A549 (cell line): ENCODE measurements at regions not wholly inside any gene's neighbourhood (a gene's known extent, or its start where the extent isn't known, plus 50 kb on each side); places are given as distances from the start of the nearest gene placed in this dataset.

ENCODE experiments used
- CBX2 ChIP-seq: fragments of 200-600 bp; sonication (generic); IDR thresholded peaks from 2 replicates; pipeline ENCODE4 v1.6.1; 2016; ENCODE audit warnings: low read depth, mild to moderate bottlenecking, borderline replicate concordance
- CTCF ChIP-seq: fragments of >200 bp; sonication (Bioruptor Twin); formaldehyde crosslinking; IDR thresholded peaks from 3 replicates; pipeline ENCODE4 v1.5.1; 2016
- EP300 ChIP-seq, 2 experiments: fragments of >200 bp; sonication (Bioruptor Twin); formaldehyde crosslinking; IDR thresholded peaks; 2 replicates in 1 of 2; 3 replicates in 1 of 2; pipeline ENCODE4 v1.6.1; 2016 to 2017
- FOXS1 ChIP-seq: fragments of 250-450 bp; sonication (Bioruptor Pico); IDR thresholded peaks from 2 replicates; pipeline ENCODE4 v1.5.0; 2020; ENCODE audit warnings: mild to moderate bottlenecking, moderate library complexity
- HOXA7 ChIP-seq: fragments of 250-450 bp; sonication (Bioruptor Pico); IDR thresholded peaks from 2 replicates; pipeline ENCODE4 v1.5.0; 2020; ENCODE audit warnings: mild to moderate bottlenecking, moderate library complexity
- JUNB ChIP-seq: fragments of >200 bp; sonication (Bioruptor Twin); formaldehyde crosslinking; IDR thresholded peaks from 2 replicates; pipeline ENCODE4 v1.6.1; 2016
- KDM1A ChIP-seq: fragments of 200-600 bp; sonication (generic); IDR thresholded peaks from 2 replicates; pipeline ENCODE4 v1.6.1; 2016; ENCODE audit warnings: low read depth, mild to moderate bottlenecking
- KDM5A ChIP-seq: fragments of 200-600 bp; sonication (generic); IDR thresholded peaks from 2 replicates; pipeline ENCODE4 v1.6.1; 2016; ENCODE audit warnings: antibody characterized with exemption, mild to moderate bottlenecking
- MYC ChIP-seq: IDR thresholded peaks from 2 replicates; pipeline ENCODE4 v1.6.1; 2012; ENCODE audit warnings: mild to moderate bottlenecking, inconsistent platforms, low read length, improper control_type of control experiment, borderline replicate concordance
- POLR2A ChIP-seq: IDR thresholded peaks from 2 replicates; pipeline ENCODE4 v1.6.1; 2012; ENCODE audit warnings: mild to moderate bottlenecking, low read length
- POLR2AphosphoS2 ChIP-seq: conservative IDR thresholded peaks from 2 replicates; pipeline ENCODE4 v1.6.1; 2012; ENCODE audit warnings: low read length, improper control_type of control experiment, inconsistent platforms
- RFX5 ChIP-seq: fragments of 450-650 bp; IDR thresholded peaks from 2 replicates; pipeline ENCODE4 v1.7.1; 2014; ENCODE audit warnings: antibody characterized with exemption, mild to moderate bottlenecking, moderate library complexity
- SMC3 ChIP-seq: fragments of >200 bp; sonication (Bioruptor Twin); formaldehyde crosslinking; IDR thresholded peaks from 3 replicates; pipeline ENCODE4 v1.6.1; 2018; ENCODE audit warnings: inconsistent platforms

GRCh38 chr4:112894480-112894879, 155.0 kb upstream of the ANK2 start:
- TF ChIP-seq CTCF: no peak
- no peak for TF ChIP-seq RFX5
- TF ChIP-seq POLR2AphosphoS2: no peak
- TF ChIP-seq KDM1A: no peak
- TF ChIP-seq FOXS1: no peak
- no peak for TF ChIP-seq KDM5A
- no peak for TF ChIP-seq HOXA7 (CRISPR knock-in tag)
- no peak for TF ChIP-seq MYC
- no peak for TF ChIP-seq SMC3
- no peak for TF ChIP-seq POLR2A
- TF ChIP-seq CBX2: no peak
- TF ChIP-seq EP300 (IDR thresholded peaks at IDR 0.05): no peak
- no peak for TF ChIP-seq JUNB
